ENCODE measurements at regions not wholly inside any gene's neighbourhood (a gene's known extent, or its start where the extent isn't known, plus 50 kb on each side); places are given as distances from the start of the nearest gene placed in this dataset.
A peak's percentile ranks its signal among the peaks of the same experiment; 100 is the strongest.

DNA sequence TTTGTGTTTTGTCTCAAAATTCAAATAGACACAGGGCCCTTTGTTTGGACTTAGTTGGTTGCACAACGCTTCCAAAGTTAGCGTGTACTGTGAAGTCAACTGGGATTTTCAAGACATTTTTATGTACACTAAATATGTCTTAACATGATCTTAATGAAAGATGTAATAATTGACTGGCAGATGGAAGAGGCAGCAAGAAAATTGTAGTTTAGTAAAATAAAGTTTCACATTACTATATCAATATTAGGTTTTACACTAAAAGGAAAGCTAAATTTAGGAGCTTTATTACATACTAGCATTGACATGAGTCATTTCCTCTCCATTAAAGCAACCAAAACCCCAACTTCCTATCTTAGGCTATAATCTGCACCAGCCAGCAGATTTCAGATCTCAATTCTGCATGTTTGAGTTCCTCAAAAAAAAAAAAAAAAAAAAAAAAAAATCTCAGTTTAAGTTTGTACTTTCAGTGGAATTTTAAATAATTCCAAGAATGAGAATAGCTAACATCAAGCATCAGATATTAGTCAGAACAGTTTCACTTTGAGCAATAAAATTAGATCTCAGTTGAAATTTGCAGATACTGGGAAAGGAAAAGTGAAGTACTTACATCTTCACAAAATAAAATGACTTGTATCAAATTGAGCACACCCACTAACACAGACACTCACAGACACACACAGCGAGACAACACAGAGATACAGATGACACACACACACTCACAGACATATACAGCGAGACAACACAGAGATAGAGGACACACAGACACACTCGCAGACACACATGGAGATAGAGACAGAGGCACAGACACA lies 346.6 kb upstream of the KLF6 start:
- ChIA-PET CTCF (interaction anchor here (0.9 kb wide), 1 partner anchor 26 kb away, joined by 3 read pairs; no protein-coding TSS in a partner anchor), POLR2A (no interaction called here)
- DNase-seq (ENCODE audit: extremely low spot score): peak; percentile 44
- TF ChIP-seq, protein P1, sequence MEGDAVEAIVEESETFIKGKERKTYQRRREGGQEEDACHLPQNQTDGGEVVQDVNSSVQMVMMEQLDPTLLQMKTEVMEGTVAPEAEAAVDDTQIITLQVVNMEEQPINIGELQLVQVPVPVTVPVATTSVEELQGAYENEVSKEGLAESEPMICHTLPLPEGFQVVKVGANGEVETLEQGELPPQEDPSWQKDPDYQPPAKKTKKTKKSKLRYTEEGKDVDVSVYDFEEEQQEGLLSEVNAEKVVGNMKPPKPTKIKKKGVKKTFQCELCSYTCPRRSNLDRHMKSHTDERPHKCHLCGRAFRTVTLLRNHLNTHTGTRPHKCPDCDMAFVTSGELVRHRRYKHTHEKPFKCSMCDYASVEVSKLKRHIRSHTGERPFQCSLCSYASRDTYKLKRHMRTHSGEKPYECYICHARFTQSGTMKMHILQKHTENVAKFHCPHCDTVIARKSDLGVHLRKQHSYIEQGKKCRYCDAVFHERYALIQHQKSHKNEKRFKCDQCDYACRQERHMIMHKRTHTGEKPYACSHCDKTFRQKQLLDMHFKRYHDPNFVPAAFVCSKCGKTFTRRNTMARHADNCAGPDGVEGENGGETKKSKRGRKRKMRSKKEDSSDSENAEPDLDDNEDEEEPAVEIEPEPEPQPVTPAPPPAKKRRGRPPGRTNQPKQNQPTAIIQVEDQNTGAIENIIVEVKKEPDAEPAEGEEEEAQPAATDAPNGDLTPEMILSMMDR (IDR thresholded peaks at IDR 0.05; ENCODE audit: control extremely low read depth, extremely low read depth, low read depth, missing control alignments): no peak

GRCh38 chr10:4130685-4131084 lies 345.7 kb upstream of the KLF6 start:
- DNase-seq (ENCODE audit: extremely low spot score): no peak
- TF ChIP-seq, protein P1 (IDR thresholded peaks at IDR 0.05; ENCODE audit: control extremely low read depth, extremely low read depth, low read depth, missing control alignments): no peak
- ChIA-PET POLR2A (no interaction called here), CTCF (interaction anchor here (1.4 kb wide), 1 partner anchor 11 kb away, joined by 3 read pairs; no protein-coding TSS in a partner anchor)

- POLR2A ChIA-PET: no interaction called here
- CTCF ChIA-PET: interaction anchor here (1.4 kb wide), 1 partner anchor 12 kb away, joined by 3 read pairs; no protein-coding TSS in a partner anchor
- no peak for DNase-seq (ENCODE audit: extremely low spot score)
Observed at GRCh38 chr10:4129866-4130477, 345.0 kb upstream of the KLF6 start.

DNA sequence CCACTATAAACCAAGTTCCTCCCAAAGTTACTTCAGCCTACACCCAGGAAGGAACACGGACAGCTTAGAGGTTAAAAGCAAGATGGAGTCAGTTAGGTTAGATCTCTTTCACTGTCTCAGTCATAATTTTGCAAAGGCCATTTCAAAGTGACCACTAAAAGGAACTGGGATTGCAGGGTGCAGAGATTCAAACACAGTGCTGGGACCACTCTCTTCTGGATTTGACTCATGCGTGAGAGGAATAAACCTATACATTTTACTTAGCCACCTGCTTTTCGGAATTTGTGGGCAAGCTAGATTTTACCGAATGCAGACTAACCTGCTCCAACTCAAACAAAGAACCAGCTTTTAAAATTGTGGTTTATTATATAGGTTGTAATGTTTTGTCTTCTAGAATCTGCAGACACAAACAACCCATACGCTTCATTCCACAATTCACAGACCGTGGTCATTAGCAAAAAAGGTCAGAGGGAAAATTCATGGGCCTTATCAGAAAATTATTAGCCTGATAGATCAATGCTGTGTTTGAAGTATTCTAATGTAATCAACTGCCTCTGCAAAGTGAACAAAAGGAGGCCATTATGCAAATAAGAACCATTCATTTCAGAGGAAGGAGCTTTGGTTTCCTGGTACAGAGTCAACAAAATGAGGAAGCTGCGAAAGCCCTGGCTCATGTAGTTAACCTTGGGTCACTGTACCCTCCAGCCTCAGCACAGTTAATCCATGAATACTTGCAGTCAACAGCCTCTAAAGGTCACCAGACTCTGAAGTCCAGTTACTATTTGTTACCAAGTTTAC lies 342.7 kb upstream of the KLF6 start:
- ChIA-PET CTCF (no interaction called here), POLR2A (no interaction called here)
- peak; percentile 28 for DNase-seq (ENCODE audit: extremely low spot score)
- TF ChIP-seq, protein P1 (IDR thresholded peaks at IDR 0.05; ENCODE audit: control extremely low read depth, extremely low read depth, low read depth, missing control alignments): no peak

More at GRCh38 chr10:4129866-4130477, 345.0 kb upstream of the KLF6 start:
- TF ChIP-seq, protein P1 (IDR thresholded peaks at IDR 0.05; ENCODE audit: control extremely low read depth, extremely low read depth, low read depth, missing control alignments): no peak

GRCh38 chr10:4125776-4126175 lies 340.8 kb upstream of the KLF6 start:
- TF ChIP-seq, protein P1 (IDR thresholded peaks at IDR 0.05; ENCODE audit: control extremely low read depth, extremely low read depth, low read depth, missing control alignments): no peak
- CTCF ChIA-PET: no interaction called here

More at GRCh38 chr10:4125776-4126175, 340.8 kb upstream of the KLF6 start:
- POLR2A ChIA-PET: no interaction called here
- no peak for DNase-seq (ENCODE audit: extremely low spot score)

All from GM10248 (cell line).